ENCODE measurements at regions not wholly inside any gene's neighbourhood (a gene's known extent, or its start where the extent isn't known, plus 50 kb on each side); places are given as distances from the start of the nearest gene placed in this dataset.

DNA sequence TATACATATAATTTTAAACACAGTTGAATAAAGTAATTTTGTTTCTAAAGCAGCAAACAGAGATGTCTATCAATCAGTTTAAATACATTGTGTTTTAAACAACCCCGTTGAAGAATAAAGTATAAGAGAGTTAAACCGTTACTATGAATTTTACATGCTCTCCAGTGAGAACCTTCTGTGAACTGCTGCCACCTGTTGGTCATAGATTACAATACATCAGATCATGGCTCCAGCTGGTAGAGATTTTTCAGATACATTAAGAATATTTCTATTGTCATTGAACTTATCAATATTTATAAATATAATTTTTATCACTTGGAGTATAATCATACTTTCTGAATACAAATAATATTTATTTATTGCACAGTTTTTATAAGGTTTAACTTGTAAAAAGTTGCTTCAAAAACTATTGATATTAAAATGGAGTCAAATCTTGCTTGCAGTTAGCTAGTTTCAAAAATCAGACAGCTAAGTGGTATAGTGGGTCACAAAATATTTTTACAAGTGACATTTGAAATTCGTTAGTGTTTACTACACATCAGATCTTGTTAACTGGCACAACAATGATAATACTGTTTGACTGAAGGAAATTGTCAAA, 561.2 kb upstream of the PHF14 start:
- Mint-ChIP-seq H3K36me3 (ENCODE audit: low read depth, unreplicated experiment) (no peaks in the 10 kb centered on the region), H3K4me3 (ENCODE audit: unreplicated experiment) (no peak overlapping the region), H3K27me3 (ENCODE audit: low read depth, unreplicated experiment) (no peaks in the 10 kb centered on the region), H3K9me3 (ENCODE audit: unreplicated experiment) (no peaks in the 10 kb centered on the region), H3K4me1 (ENCODE audit: low read depth, unreplicated experiment) (no peaks in the 10 kb centered on the region), H3K27ac (ENCODE audit: unreplicated experiment) (no peak overlapping the region)
- H2AFZ ChIP-seq (ENCODE audit: low read depth, low read length) = no peak overlapping the region
- H3K9me3 ChIP-seq (ENCODE audit: insufficient read depth, low read depth, low read length) = no peaks in the 10 kb centered on the region
- peak; percentile 12 for DNase-seq (ENCODE audit: low read depth)
- H3K36me3 ChIP-seq (ENCODE audit: insufficient read depth, low read length) = no peaks in the 10 kb centered on the region
- H3K4me2 ChIP-seq (ENCODE audit: low read length) = no peak overlapping the region
- no peak overlapping the region for H3K4me3 ChIP-seq (ENCODE audit: insufficient read depth, low read depth, low read length)
- no peaks in the 10 kb centered on the region for H3K4me1 ChIP-seq (ENCODE audit: insufficient read depth, low read length)
- TF ChIP-seq, protein P1, sequence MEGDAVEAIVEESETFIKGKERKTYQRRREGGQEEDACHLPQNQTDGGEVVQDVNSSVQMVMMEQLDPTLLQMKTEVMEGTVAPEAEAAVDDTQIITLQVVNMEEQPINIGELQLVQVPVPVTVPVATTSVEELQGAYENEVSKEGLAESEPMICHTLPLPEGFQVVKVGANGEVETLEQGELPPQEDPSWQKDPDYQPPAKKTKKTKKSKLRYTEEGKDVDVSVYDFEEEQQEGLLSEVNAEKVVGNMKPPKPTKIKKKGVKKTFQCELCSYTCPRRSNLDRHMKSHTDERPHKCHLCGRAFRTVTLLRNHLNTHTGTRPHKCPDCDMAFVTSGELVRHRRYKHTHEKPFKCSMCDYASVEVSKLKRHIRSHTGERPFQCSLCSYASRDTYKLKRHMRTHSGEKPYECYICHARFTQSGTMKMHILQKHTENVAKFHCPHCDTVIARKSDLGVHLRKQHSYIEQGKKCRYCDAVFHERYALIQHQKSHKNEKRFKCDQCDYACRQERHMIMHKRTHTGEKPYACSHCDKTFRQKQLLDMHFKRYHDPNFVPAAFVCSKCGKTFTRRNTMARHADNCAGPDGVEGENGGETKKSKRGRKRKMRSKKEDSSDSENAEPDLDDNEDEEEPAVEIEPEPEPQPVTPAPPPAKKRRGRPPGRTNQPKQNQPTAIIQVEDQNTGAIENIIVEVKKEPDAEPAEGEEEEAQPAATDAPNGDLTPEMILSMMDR (IDR thresholded peaks at IDR 0.05; ENCODE audit: insufficient read depth, low read depth, low read length) = peak; percentile 58
- no peak for TF ChIP-seq EZH2 (IDR thresholded peaks at IDR 0.05; ENCODE audit: insufficient read depth, low read length)
- H4K20me1 ChIP-seq (ENCODE audit: insufficient read depth, low read length) = no peaks in the 10 kb centered on the region
- H3K27ac ChIP-seq (ENCODE audit: low read depth, low read length) = no peak overlapping the region
- H3K79me2 ChIP-seq (ENCODE audit: insufficient read depth, low read length) = no peaks in the 10 kb centered on the region
- no peaks in the 10 kb centered on the region for H3K27me3 ChIP-seq (ENCODE audit: insufficient read depth, low read length)
- FAIRE-seq = no peak
- no peak overlapping the region for H3K9ac ChIP-seq (ENCODE audit: low read length)

DNA sequence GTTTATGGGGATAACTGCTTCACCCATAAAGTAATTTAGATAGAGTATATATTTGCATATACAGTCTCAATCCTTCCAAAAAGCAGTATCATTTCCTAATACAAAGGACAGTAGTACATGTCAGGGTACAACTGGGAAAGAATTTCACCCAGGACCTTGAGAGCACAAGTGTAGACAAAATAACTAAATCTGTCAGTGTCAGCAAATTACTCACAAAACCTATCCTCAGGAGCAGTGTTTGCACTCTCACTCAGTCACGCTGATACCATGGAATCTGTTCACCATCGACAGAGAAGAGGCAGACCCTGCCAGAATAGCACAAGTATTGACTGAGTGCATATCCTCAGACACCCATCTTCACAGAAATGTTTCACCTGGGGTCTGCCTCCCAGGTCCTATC, 554.7 kb upstream of the PHF14 start:
- H3K27ac Mint-ChIP-seq (ENCODE audit: unreplicated experiment) = no peak overlapping the region
- H3K27me3 ChIP-seq (ENCODE audit: insufficient read depth, low read length) = no peaks in the 10 kb centered on the region
- H3K36me3 Mint-ChIP-seq (ENCODE audit: low read depth, unreplicated experiment) = no peaks in the 10 kb centered on the region
- H3K4me3 ChIP-seq (ENCODE audit: insufficient read depth, low read depth, low read length) = no peak overlapping the region
- FAIRE-seq (no peak), DNase-seq (ENCODE audit: low read depth) (no peak)
- H3K4me1 Mint-ChIP-seq (ENCODE audit: low read depth, unreplicated experiment) = no peaks in the 10 kb centered on the region
- H3K9ac ChIP-seq (ENCODE audit: low read length) = no peak overlapping the region
- no peaks in the 10 kb centered on the region for H4K20me1 ChIP-seq (ENCODE audit: insufficient read depth, low read length)
- no peak overlapping the region for H3K27ac ChIP-seq (ENCODE audit: low read depth, low read length)
- no peak overlapping the region for H3K4me3 Mint-ChIP-seq (ENCODE audit: unreplicated experiment)
- no peaks in the 10 kb centered on the region for H3K27me3 Mint-ChIP-seq (ENCODE audit: low read depth, unreplicated experiment)
- H3K36me3 ChIP-seq (ENCODE audit: insufficient read depth, low read length) = no peaks in the 10 kb centered on the region
- H3K9me3 Mint-ChIP-seq (ENCODE audit: unreplicated experiment) = no peaks in the 10 kb centered on the region
- no peaks in the 10 kb centered on the region for H3K4me1 ChIP-seq (ENCODE audit: insufficient read depth, low read length)
- H3K4me2 ChIP-seq (ENCODE audit: low read length) = no peak overlapping the region
- H3K79me2 ChIP-seq (ENCODE audit: insufficient read depth, low read length) = no peaks in the 10 kb centered on the region
- TF ChIP-seq, protein P1 (IDR thresholded peaks at IDR 0.05; ENCODE audit: insufficient read depth, low read depth, low read length) = no peak
- no peak for TF ChIP-seq EZH2 (IDR thresholded peaks at IDR 0.05; ENCODE audit: insufficient read depth, low read length)
- H3K9me3 ChIP-seq (ENCODE audit: insufficient read depth, low read depth, low read length) = no peaks in the 10 kb centered on the region
- no peak overlapping the region for H2AFZ ChIP-seq (ENCODE audit: low read depth, low read length)

DNA sequence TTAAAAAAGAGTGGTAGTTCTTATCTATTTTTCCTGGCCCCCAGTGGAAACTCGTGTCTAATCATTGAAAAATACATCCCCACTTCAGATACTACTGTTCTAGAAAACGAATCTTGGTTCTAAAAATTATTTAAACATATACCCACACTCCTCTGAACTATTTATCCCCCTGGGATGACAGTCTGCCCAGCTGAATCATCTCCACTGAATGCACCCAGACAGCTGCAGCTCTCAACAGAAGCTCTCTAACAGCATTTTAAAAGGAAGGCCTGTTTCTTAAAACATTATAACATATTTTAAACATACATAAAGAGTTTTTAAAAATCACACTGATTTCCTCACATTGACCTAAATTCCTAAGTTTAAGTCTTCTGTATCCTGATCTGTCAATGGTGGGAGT, 544.6 kb upstream of the PHF14 start:
- Mint-ChIP-seq H3K4me3 (ENCODE audit: unreplicated experiment) (no peak overlapping the region), H3K36me3 (ENCODE audit: low read depth, unreplicated experiment) (no peaks in the 10 kb centered on the region), H3K9me3 (ENCODE audit: unreplicated experiment) (no peaks in the 10 kb centered on the region), H3K27ac (ENCODE audit: unreplicated experiment) (peak overlapping the region; percentile 9), H3K4me1 (ENCODE audit: low read depth, unreplicated experiment) (peaks cover 6% of the 10 kb centered on the region), H3K27me3 (ENCODE audit: low read depth, unreplicated experiment) (no peaks in the 10 kb centered on the region)
- H3K79me2 ChIP-seq (ENCODE audit: insufficient read depth, low read length) = no peaks in the 10 kb centered on the region
- TF ChIP-seq EZH2 (IDR thresholded peaks at IDR 0.05; ENCODE audit: insufficient read depth, low read length) = no peak
- TF ChIP-seq, protein P1 (IDR thresholded peaks at IDR 0.05; ENCODE audit: insufficient read depth, low read depth, low read length) = no peak
- no peak overlapping the region for H3K27ac ChIP-seq (ENCODE audit: low read depth, low read length)
- H3K27me3 ChIP-seq (ENCODE audit: insufficient read depth, low read length) = no peaks in the 10 kb centered on the region
- no peak overlapping the region for H3K4me3 ChIP-seq (ENCODE audit: insufficient read depth, low read depth, low read length)
- no peaks in the 10 kb centered on the region for H3K4me1 ChIP-seq (ENCODE audit: insufficient read depth, low read length)
- H3K36me3 ChIP-seq (ENCODE audit: insufficient read depth, low read length) = no peaks in the 10 kb centered on the region
- no peaks in the 10 kb centered on the region for H4K20me1 ChIP-seq (ENCODE audit: insufficient read depth, low read length)
- FAIRE-seq (no peak), DNase-seq (ENCODE audit: low read depth) (no peak)
- H3K4me2 ChIP-seq (ENCODE audit: low read length) = no peak overlapping the region
- H3K9me3 ChIP-seq (ENCODE audit: insufficient read depth, low read depth, low read length) = no peaks in the 10 kb centered on the region
- H3K9ac ChIP-seq (ENCODE audit: low read length) = no peak overlapping the region
- no peak overlapping the region for H2AFZ ChIP-seq (ENCODE audit: low read depth, low read length)

Measured in astrocyte (in vitro differentiated cells and primary cell).